Left hindlimb (tissue), 1 donor: ENCODE measurements at regions not wholly inside any gene's neighbourhood (a gene's known extent, or its start where the extent isn't known, plus 50 kb on each side); places are given as distances from the start of the nearest gene placed in this dataset.

Experiments
- DNase-seq: peaks from one replicate; pipeline ENCODE4 v3.0.0-alpha.2; 2018

GRCh38 chr18:54020156-54020745, 204.2 kb downstream of the MBD2 start:
- no peak for DNase-seq

- DNase-seq: no peak
These were observed 204.8 kb downstream of the MBD2 start for GRCh38 chr18:54019641-54020040.

- DNase-seq: no peak
These were observed 211.0 kb downstream of the MBD2 start for GRCh38 chr18:54013452-54013851.

- no peak for DNase-seq
These were observed 219.6 kb downstream of the MBD2 start for GRCh38 chr18:54004828-54005227.

GRCh38 chr18:54003195-54003594, 221.3 kb downstream of the MBD2 start:
- no peak for DNase-seq

- no peak for DNase-seq
These were observed 227.4 kb downstream of the MBD2 start for GRCh38 chr18:53997064-53997463.

- DNase-seq: no peak
These were observed 230.5 kb downstream of the MBD2 start for GRCh38 chr18:53994016-53994415.

GRCh38 chr18:53991805-53992204, 232.7 kb downstream of the MBD2 start:
- DNase-seq: no peak

GRCh38 chr18:53991202-53991601, 233.3 kb downstream of the MBD2 start:
- DNase-seq: no peak

GRCh38 chr18:53990485-53990884, 234.0 kb downstream of the MBD2 start:
- DNase-seq: no peak

GRCh38 chr18:53984021-53984420, 240.4 kb downstream of the MBD2 start:
- no peak for DNase-seq

GRCh38 chr18:53971331-53971730, 253.1 kb downstream of the MBD2 start:
- no peak for DNase-seq

GRCh38 chr18:53952700-53953099, 271.8 kb downstream of the MBD2 start:
- DNase-seq: no peak

GRCh38 chr18:53950545-53950944, 273.9 kb downstream of the MBD2 start:
- DNase-seq: no peak

- DNase-seq: no peak
These were observed 275.5 kb downstream of the MBD2 start for GRCh38 chr18:53948991-53949390.

- no peak for DNase-seq
These were observed 277.3 kb downstream of the MBD2 start for GRCh38 chr18:53947092-53947640.

GRCh38 chr18:53946594-53946993, 277.9 kb downstream of the MBD2 start:
- DNase-seq: no peak

- no peak for DNase-seq
These were observed 279.7 kb downstream of the MBD2 start for GRCh38 chr18:53944721-53945120.

GRCh38 chr18:53943326-53943860, 281.1 kb downstream of the MBD2 start:
- no peak for DNase-seq

GRCh38 chr18:53941601-53942338, 282.7 kb downstream of the MBD2 start:
- DNase-seq: no peak

- DNase-seq: no peak
These were observed 287.4 kb downstream of the MBD2 start for GRCh38 chr18:53937037-53937436.

GRCh38 chr18:53935803-53936202, 288.7 kb downstream of the MBD2 start:
- no peak for DNase-seq

GRCh38 chr18:53935399-53935798, 289.1 kb downstream of the MBD2 start:
- no peak for DNase-seq
